ENCODE measurements at regions not wholly inside any gene's neighbourhood (a gene's known extent, or its start where the extent isn't known, plus 50 kb on each side); places are given as distances from the start of the nearest gene placed in this dataset.

- no peaks in the 10 kb centered on the region for H3K79me2 ChIP-seq (replicated peaks; ENCODE audit: insufficient read depth, low read length)
- no peak overlapping the region for H3K9ac ChIP-seq (ENCODE audit: low read length)
- H3K4me3 ChIP-seq (ENCODE audit: low read length), result no peak overlapping the region
- H3K9me3 ChIP-seq (ENCODE audit: low read length), result no peaks in the 10 kb centered on the region
- no peak overlapping the region for H3K27ac ChIP-seq (ENCODE audit: low read length)
- H4K20me1 ChIP-seq (ENCODE audit: insufficient read depth), result no peaks in the 10 kb centered on the region
- TF ChIP-seq EP300 (conservative IDR thresholded peaks at IDR 0.05; ENCODE audit: poor library complexity, severe bottlenecking) (no peak), REST (IDR thresholded peaks at IDR 0.05; ENCODE audit: borderline replicate concordance) (no peak), CTCF (IDR thresholded peaks at IDR 0.05; ENCODE audit: poor library complexity, severe bottlenecking) (no peak)
- H3F3A ChIP-seq (ENCODE audit: insufficient read depth, low read length, poor library complexity, severe bottlenecking), result no peaks in the 10 kb centered on the region
- H3K36me3 ChIP-seq (ENCODE audit: insufficient read depth, low read length), result no peaks in the 10 kb centered on the region
- H3K27me3 ChIP-seq (ENCODE audit: insufficient read depth, low read depth, low read length), result no peaks in the 10 kb centered on the region
- no peak overlapping the region for H3K4me2 ChIP-seq (ENCODE audit: low read length)
- no peaks in the 10 kb centered on the region for H3K9me2 ChIP-seq (ENCODE audit: insufficient read depth, low read length)
- no peak overlapping the region for H2AFZ ChIP-seq (ENCODE audit: low read depth, low read length)
Observed at GRCh38 chr7:85655252-85655651, 468.4 kb upstream of the SEMA3D start.

- TF ChIP-seq EP300 (conservative IDR thresholded peaks at IDR 0.05; ENCODE audit: poor library complexity, severe bottlenecking), result no peak
- TF ChIP-seq MXI1 (conservative IDR thresholded peaks at IDR 0.05; ENCODE audit: poor library complexity, severe bottlenecking), result no peak
- no peak for TF ChIP-seq CTCF (IDR thresholded peaks at IDR 0.05; ENCODE audit: poor library complexity, severe bottlenecking)
- TF ChIP-seq SMC3 (conservative IDR thresholded peaks at IDR 0.05; ENCODE audit: poor library complexity), result no peak
- TF ChIP-seq EZH2 (IDR thresholded peaks at IDR 0.05; ENCODE audit: borderline replicate concordance, insufficient read depth, low read length, poor library complexity, severe bottlenecking), result no peak
- no peak for TF ChIP-seq REST (IDR thresholded peaks at IDR 0.05; ENCODE audit: borderline replicate concordance)
- no peak for TF ChIP-seq TAF1 (IDR thresholded peaks at IDR 0.05; ENCODE audit: low read depth)
- TF ChIP-seq RAD21 (conservative IDR thresholded peaks at IDR 0.05), result no peak
- no peak for TF ChIP-seq POLR2AphosphoS5 (IDR thresholded peaks at IDR 0.05)
- no peak overlapping the region for H3K4me2 ChIP-seq (ENCODE audit: low read length)
- no peaks in the 10 kb centered on the region for H3K79me2 ChIP-seq (replicated peaks; ENCODE audit: insufficient read depth, low read length)
- no peak overlapping the region for H3K27ac ChIP-seq (ENCODE audit: low read length)
- H3K9me3 ChIP-seq (ENCODE audit: low read length), result no peaks in the 10 kb centered on the region
- no peak overlapping the region for H3K4me3 ChIP-seq (ENCODE audit: low read length)
- H3F3A ChIP-seq (ENCODE audit: insufficient read depth, low read length, poor library complexity, severe bottlenecking), result no peaks in the 10 kb centered on the region
- H3K27me3 ChIP-seq (ENCODE audit: insufficient read depth, low read depth, low read length), result no peaks in the 10 kb centered on the region
- no peak overlapping the region for H2AFZ ChIP-seq (ENCODE audit: low read depth, low read length)
- H3K9me2 ChIP-seq (ENCODE audit: insufficient read depth, low read length), result no peaks in the 10 kb centered on the region
- H4K20me1 ChIP-seq (ENCODE audit: insufficient read depth), result no peaks in the 10 kb centered on the region
- no peak overlapping the region for H3K9ac ChIP-seq (ENCODE audit: low read length)
- H3K36me3 ChIP-seq (ENCODE audit: insufficient read depth, low read length), result no peaks in the 10 kb centered on the region
Observed at GRCh38 chr7:85644272-85644671, 457.4 kb upstream of the SEMA3D start.
